GM19193 (cell line): ENCODE measurements at regions not wholly inside any gene's neighbourhood (a gene's known extent, or its start where the extent isn't known, plus 50 kb on each side); places are given as distances from the start of the nearest gene placed in this dataset.

Experiments
- POLR2A ChIP-seq: IDR thresholded peaks from 4 replicates; pipeline ENCODE4 v1.6.1; 2011; ENCODE audit not compliant: insufficient read depth, insufficient read length; ENCODE audit errors: extremely low read depth

DNA sequence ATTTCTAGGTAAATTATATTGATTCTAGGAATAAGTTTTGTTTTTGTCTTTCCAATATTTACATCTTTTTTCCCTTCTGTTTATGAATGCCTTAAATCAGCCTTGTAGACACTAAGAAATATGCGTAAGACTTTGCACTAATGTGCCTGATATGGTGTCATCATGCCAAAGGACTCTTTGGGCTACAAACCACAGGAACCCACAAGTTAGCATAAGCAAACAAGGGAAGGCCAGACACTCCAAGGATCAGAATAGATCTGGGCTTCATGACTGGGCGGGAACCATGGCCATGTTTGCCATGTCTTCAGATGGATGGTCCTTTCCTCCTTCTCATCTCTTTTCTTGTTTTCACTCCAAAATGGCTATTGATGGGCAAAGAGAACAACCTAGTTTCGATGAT, 242.2 kb upstream of the CHRNA7 start:
- TF ChIP-seq POLR2A = no peak

DNA sequence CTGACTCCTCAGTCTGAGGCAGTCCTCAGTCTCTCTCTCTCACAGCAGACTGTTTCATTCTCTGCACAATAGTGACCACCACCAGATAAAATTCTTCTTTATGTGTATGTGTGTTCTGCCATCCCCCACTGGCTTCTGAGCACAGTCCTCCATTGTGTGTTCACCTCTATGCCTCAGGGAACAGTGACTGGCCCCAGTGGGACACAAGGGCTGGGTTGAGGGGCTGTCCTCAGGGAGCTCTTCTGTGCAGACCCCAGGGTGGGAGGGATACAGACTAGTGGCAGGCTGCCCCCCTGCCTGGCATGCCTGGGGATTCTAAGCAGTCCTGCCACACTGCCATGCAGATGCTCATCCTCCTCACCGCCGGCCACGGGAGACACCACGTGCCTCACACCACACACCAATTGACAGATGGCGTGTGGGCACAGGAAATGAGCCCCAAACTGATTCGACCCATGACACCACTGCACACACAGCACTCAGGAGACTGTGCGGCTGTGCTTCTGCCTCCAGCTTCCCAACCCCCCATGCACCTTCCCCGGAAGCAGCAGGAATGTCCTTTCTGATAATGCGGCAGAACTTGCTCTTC, 237.6 kb upstream of the CHRNA7 start:
- TF ChIP-seq POLR2A = no peak

DNA sequence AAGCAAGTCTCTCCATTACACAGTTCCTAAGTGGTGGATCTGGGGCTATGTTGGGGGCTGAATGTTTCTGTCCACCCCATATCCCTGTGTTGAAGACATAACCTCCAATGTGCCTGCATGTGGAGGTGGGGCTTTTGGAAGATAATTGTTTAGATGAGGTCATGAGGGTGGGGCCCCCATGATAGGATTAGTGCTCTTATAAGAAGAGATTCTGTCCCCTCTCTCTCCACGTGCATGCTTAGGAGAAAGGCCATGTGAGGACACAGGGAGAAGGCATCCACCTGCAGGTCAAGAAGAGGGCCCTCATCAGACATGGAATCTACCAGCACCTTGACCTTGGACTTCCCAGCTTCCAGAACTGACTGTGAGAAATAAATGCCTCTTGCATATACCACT, 231.0 kb upstream of the CHRNA7 start:
- no peak for TF ChIP-seq POLR2A

GRCh38 chr15:31799715-31800321, 230.5 kb upstream of the CHRNA7 start:
- TF ChIP-seq POLR2A = no peak

GRCh38 chr15:31801152-31801551, 229.2 kb upstream of the CHRNA7 start:
- TF ChIP-seq POLR2A = no peak

DNA sequence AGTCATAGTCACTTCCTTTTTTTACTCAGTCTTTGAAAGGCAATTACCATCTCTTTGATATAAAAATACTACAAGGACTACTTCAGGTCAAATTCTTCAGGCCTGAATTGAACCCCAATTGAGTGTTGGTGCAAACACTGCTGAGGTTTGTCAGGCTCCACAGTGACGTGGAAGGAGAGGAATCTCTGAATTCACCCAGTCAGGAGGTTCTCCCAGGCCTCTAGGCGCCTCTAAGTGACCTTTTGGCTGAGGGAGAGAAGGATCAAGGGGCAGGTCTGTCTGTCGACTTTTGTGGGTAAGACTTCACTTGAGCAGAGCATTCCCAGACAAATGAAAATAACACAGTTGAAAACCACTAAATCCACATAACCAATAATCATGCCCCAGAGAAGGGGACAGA, 227.6 kb upstream of the CHRNA7 start:
- no peak for TF ChIP-seq POLR2A

DNA sequence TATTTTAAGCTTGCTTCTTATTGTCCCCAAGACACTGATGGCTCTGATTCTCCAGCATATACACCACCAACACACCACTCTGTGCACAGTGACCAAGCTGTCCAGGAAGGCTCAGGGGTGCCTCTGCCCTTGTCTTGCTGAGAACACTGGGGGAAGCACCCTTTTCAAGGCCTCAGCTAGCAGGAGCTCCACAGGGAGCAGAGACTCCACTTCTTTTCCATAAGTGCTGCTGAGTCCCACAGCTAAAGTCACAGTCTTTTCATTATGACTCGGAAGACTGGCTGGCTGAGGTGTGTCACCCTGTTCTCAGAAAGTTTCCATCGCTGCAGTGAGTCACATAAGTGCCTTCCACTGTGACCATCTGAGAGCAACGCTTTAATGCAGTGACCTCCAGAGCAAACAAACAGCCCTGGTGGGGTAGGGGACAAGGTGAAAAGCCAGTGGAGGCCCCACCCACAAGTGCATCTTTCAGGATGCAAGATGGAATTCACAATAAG, 226.9 kb upstream of the CHRNA7 start:
- TF ChIP-seq POLR2A = no peak

DNA sequence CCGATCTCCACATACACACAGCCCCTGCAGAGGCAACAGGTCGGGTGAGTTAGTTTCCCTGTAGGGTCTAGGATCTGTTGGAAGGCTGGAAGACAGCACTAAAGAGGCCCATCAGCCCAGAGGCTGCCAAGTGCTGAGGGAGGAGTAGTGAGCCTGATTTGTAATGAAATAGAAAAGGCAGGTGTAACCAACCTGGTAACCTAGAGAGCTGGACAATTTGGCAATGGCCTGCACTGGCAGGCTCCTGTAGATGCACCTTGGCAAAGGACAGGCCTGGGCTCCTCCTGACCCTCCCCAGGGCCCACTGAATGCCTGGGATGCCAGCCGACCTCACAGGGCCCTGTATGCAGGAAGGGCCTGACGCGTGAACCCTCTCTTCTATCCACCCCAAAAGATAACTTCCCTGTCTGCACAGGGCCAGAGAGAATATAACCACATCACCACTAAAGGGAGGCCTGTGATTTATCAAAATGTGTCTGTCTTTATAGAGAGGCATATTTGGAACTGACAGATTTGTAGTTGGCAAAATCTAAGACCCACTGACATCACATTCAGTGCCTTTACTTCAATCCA, 225.1 kb upstream of the CHRNA7 start:
- TF ChIP-seq POLR2A = no peak

DNA sequence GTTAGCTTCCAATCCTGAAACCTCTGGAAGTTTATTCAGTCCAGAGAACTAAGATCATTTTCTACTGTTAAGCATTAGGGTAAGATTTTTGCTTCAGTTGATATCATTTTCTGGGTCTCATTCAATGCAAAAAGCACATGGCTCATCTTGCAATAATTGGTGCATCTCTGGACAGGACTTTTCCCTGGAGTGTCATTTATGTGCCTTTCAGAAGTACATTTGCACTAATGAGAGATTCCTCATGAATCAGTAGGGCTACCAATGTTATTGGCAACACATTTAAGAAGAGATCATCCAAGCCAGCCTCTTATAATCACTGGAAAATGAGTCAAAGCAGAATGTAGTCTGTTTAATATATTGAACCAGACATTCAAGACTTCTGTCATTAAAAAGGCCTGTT, 224.2 kb upstream of the CHRNA7 start:
- no peak for TF ChIP-seq POLR2A

- no peak for TF ChIP-seq POLR2A
Observed at GRCh38 chr15:31811641-31812040, 218.7 kb upstream of the CHRNA7 start.

DNA sequence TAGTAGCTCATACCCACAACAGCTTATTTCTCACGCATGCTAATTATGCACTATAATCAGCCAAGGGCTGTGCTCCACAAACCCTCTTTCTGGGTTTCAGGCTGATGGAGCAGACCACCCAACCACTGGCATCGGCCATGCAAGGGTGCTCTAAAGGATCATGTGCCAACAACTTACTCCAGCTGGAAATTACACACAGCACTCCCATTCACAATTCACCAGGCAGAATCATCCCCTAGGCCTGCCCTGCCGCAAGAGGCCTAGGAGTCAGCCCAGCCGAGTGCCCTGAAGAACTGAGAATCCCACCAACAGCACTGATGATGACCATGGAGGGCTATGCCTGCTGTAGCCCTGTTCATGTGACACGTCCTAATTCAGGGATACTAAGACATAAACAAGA, 216.2 kb upstream of the CHRNA7 start:
- no peak for TF ChIP-seq POLR2A

DNA sequence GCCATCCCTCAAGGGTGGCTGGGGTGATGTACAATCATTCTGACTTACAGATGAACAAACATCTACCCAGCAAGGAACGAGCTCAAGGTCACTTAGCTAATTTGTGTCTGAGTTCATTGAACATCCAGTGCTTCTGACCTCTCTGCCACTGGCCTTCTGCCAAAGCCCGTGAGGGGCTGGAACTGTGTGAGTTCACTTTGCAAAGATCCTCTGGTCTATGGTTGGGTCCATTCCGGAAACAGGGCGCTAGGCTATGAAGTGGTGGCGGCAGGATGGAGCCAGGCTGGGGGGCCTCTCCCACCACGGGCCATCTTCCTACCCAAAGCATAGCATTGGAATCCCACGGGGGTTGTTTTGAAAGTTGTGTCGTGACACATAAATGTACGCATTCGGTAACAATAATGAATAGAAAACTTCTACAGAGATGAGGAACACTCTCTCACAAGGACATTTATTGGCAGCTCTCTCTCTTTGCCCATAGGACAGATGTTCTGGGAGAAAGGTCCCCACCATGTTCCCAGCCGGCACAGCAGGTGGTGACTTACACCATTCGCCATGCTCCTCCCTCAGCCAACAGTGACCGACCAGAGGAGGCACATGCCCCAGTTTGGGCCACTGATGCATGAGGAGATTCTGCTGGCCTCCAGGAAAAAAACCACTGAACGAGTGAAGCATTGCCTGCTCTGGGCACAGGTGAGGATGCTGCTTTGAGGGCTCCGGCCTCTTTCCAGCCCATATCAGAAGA, 214.7 kb upstream of the CHRNA7 start:
- TF ChIP-seq POLR2A = no peak

DNA sequence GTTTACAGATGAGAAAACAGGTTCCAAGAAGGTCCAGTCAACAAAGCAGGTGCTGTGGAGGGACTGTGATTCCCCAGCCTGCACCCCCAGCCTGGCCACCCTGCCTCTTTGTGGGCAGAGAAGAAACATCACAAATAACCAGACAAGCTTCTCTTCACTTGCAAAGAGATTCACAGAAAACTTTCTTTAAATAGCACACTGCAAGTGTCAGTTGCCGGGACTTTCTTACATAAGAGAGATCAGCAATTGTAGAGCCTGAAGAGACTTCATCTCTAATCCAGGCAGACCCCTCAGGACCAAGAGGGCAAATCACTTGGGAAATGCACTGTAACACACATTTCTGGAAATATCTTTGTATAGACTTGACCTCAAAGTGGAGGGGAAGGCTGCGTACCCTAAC, 207.9 kb upstream of the CHRNA7 start:
- no peak for TF ChIP-seq POLR2A

DNA sequence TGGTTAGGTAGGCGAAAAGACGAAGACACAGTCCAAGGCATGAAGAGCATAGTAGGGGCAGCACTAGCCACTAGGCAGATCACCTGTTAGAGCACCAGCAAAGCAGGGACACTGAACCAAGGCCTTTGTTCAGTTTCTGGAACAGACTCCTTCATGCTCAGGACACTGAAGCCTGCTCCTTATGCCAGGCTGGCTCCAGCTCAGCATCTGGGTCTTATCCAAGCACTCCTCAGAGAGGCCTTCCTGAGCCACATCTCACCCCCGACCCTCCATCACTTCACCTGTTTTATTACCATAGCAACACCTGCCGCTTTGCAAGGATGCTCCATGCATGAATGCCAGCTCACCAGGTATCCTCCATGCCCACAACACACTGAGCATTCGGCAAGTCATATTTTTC, 206.3 kb upstream of the CHRNA7 start:
- no peak for TF ChIP-seq POLR2A

DNA sequence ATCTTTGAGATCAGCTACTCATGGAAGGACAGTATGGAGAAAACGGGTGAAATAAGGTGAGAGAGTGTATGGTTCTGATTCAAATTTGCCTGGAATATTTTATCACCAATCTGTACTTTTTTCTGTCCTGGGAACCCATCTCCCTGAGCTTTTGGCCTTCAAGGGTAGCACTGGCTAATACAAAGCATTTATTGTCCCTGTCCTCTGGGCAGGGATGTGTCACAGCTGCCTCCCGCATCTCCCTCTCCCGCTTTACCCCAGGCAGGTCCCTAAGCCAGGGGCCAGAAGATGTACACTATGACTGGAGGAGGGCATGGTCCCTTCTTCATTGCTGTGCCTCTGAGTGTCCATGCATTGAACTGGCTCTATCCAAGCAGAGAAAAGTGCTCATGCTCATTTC, 201.7 kb upstream of the CHRNA7 start:
- no peak for TF ChIP-seq POLR2A

DNA sequence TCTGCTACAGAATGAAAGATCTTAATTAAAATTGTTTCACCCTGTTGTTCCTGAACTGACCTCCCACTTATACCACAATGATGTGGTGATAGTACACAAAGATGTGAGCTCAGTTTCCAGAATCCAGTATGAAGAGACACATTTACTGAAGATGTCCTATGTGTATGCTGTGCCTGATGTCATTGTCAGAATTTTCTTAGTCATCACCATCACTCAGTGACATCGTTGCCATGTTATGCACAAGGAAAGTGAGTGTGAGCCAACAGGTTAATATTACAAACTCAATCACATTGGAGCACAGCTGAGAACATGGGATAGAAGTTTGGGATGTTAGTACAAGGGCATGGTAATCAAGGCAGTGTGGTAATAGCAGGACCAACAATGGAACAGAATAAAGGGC, 199.7 kb upstream of the CHRNA7 start:
- TF ChIP-seq POLR2A = no peak
